ENCODE measurements at regions not wholly inside any gene's neighbourhood (a gene's known extent, or its start where the extent isn't known, plus 50 kb on each side); places are given as distances from the start of the nearest gene placed in this dataset.

DNA sequence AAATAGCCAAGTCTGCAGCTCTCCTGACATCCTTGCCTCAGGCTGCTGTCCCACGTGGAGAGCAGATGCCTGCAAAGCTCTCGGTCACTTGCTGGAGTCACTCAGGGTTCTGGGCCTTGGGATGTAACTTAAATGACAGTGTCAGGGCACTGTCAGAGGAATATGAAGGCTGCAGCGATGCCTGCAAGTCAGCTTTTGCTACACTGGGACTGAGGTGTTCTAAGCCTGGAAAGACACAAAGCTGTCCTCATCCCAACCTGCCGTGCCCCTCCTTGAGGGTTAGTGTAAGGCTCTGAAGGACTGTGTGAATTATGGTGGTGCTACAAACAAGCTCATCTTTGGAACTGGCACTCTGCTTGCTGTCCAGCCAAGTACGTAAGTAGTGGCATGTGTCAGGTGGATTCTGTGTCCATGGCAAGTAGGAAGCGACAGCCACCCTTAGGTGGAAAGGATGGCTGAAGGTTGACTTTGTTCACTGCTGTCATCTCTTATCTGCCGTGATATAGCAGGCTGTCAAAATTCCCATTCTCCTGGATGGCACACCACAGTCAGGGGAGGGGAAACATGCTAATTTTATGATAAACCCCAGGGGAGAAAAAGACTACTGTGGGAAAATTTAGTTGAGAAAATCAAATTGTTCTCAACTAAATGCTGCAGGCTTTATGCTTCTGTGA lies 79.9 kb downstream of the DAD1 start:
- TF ChIP-seq, protein P1, sequence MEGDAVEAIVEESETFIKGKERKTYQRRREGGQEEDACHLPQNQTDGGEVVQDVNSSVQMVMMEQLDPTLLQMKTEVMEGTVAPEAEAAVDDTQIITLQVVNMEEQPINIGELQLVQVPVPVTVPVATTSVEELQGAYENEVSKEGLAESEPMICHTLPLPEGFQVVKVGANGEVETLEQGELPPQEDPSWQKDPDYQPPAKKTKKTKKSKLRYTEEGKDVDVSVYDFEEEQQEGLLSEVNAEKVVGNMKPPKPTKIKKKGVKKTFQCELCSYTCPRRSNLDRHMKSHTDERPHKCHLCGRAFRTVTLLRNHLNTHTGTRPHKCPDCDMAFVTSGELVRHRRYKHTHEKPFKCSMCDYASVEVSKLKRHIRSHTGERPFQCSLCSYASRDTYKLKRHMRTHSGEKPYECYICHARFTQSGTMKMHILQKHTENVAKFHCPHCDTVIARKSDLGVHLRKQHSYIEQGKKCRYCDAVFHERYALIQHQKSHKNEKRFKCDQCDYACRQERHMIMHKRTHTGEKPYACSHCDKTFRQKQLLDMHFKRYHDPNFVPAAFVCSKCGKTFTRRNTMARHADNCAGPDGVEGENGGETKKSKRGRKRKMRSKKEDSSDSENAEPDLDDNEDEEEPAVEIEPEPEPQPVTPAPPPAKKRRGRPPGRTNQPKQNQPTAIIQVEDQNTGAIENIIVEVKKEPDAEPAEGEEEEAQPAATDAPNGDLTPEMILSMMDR (IDR thresholded peaks at IDR 0.05): no peak
- TF ChIP-seq POLR2AphosphoS5 (IDR thresholded peaks at IDR 0.05): no peak
